GM12878 (cell line): ENCODE measurements at regions not wholly inside any gene's neighbourhood (a gene's known extent, or its start where the extent isn't known, plus 50 kb on each side); places are given as distances from the start of the nearest gene placed in this dataset.

ENCODE experiments used
- ATAC-seq: fragments of 200-7000 bp; cut with Tn5 transposase; 3 replicates; pipeline ENCODE4 v1.9.1; 2020; ENCODE audit warnings: mild to moderate bottlenecking, moderate library complexity
- BruUV-seq: library from RNA; stranded (reverse); fragments of 400-500 nt; replicated peaks from 2 replicates; lab custom pipeline; 2021; lab: Mats Ljungman, UMichigan
- CTCF ChIA-PET: fragments of 300-600 bp; sonication (Branson Sonifier 250); formaldehyde crosslinking; extraction: SDS; loops from one replicate; lab custom pipeline; 2021; ENCODE audit warnings: inconsistent platforms; lab: Yijun Ruan, JAX
- POLR2A ChIA-PET: fragments of 350-600 bp; formaldehyde crosslinking; extraction: SDS; loops from one replicate; lab custom pipeline; 2021; ENCODE audit warnings: inconsistent platforms; lab: Charles Lee
- RAD21 ChIA-PET: fragments of 300-600 bp; sonication (Branson Sonifier 250); formaldehyde crosslinking; loops from one replicate; lab custom pipeline; 2023; ENCODE audit warnings: antibody characterized with exemption; ENCODE audit not compliant: unreplicated experiment; lab: Charles Lee
- SMC1A ChIA-PET: fragments of 300-600 bp; sonication (Branson Sonifier 250); formaldehyde crosslinking; loops from one replicate; lab custom pipeline; 2023; ENCODE audit not compliant: unreplicated experiment, uncharacterized antibody; lab: Charles Lee
- DNase-seq: peaks from one replicate; pipeline ENCODE4 v3.0.0-alpha.2; 2011; ENCODE audit warnings: low read depth, low spot score
- FAIRE-seq: peaks from 3 replicates; lab custom pipeline; 2011; peaks lifted over from hg19 to GRCh38; lab: Jason Lieb, UNC
- H2AFZ ChIP-seq: 2 replicates; pipeline ENCODE4 v1.6.0; 2011; ENCODE audit warnings: low read depth, low read length, control low read depth; ENCODE audit not compliant: control insufficient read depth
- H3K27ac ChIP-seq: 2 replicates; pipeline ENCODE4 v1.5.1; 2011; ENCODE audit warnings: control low read depth; ENCODE audit not compliant: control insufficient read depth, insufficient read depth
- H3K27me3 ChIP-seq, 2 experiments: replicated peaks in 1 of 2; 2 replicates each; pipeline versions ENCODE4 v1.6.0 to v1.6.1; 2011; ENCODE audit warnings: low read length in 1 of 2; ENCODE audit not compliant: control insufficient read depth in 2 of 2, insufficient read depth in 2 of 2
- H3K36me3 ChIP-seq, 2 experiments: 2 replicates each; pipeline ENCODE4 v1.5.1; 2011; ENCODE audit warnings: low read length in 1 of 2; ENCODE audit not compliant: control insufficient read depth in 2 of 2, insufficient read depth in 2 of 2
- H3K4me1 ChIP-seq: 2 replicates; pipeline ENCODE4 v1.6.1; 2011; ENCODE audit warnings: mild to moderate bottlenecking, low read length, moderate library complexity, mixed read lengths; ENCODE audit not compliant: control insufficient read depth, insufficient read depth
- H3K4me2 ChIP-seq: 2 replicates; pipeline ENCODE4 v1.6.0; 2011; ENCODE audit warnings: control low read depth; ENCODE audit not compliant: control insufficient read depth, insufficient read depth
- H3K4me3 ChIP-seq: fragments of 200-600 bp; sonication (generic); 2 replicates; pipeline ENCODE4 v1.5.1; 2016
- H3K79me2 ChIP-seq: 2 replicates; pipeline ENCODE4 v1.6.0; 2011; ENCODE audit warnings: low read length; ENCODE audit not compliant: control insufficient read depth, insufficient read depth
- H3K9ac ChIP-seq: 2 replicates; pipeline ENCODE4 v1.8.0; 2011; ENCODE audit warnings: low read length, control low read depth, mixed read lengths; ENCODE audit not compliant: control insufficient read depth, insufficient read depth
- H3K9me3 ChIP-seq: replicated peaks from 3 replicates; pipeline ENCODE4 v1.5.1; 2011; ENCODE audit warnings: mild to moderate bottlenecking, low read length; ENCODE audit not compliant: control insufficient read depth, insufficient read depth
- H4K20me1 ChIP-seq: 2 replicates; pipeline ENCODE4 v1.6.0; 2011; ENCODE audit not compliant: control insufficient read depth, insufficient read depth
- CUX1 ChIP-seq: IDR thresholded peaks from 2 replicates; pipeline ENCODE4 v1.6.1; 2012; ENCODE audit warnings: improper control_type of control experiment, low read depth, low read length; ENCODE audit not compliant: insufficient replicate concordance
- EGR1 ChIP-seq, 2 experiments: IDR thresholded peaks; 1 replicate in 1 of 2; 2 replicates in 1 of 2; pipeline ENCODE4 v1.6.1; 2011 to 2012; ENCODE audit warnings: low read depth in 2 of 2, low read length in 2 of 2, borderline replicate concordance in 1 of 2, mild to moderate bottlenecking in 1 of 2, moderate library complexity in 1 of 2
- EP300 ChIP-seq, 2 experiments: fragments of 150-350 bp in 1 of 2; IDR thresholded peaks; 2 replicates each; pipeline ENCODE4 v1.6.1; 2011 to 2012; ENCODE audit warnings: low read depth in 2 of 2, low read length in 2 of 2, borderline replicate concordance in 1 of 2, improper control_type of control experiment in 1 of 2, inconsistent platforms in 1 of 2; ENCODE audit not compliant: control insufficient read depth in 1 of 2
- IKZF2 ChIP-seq, 2 experiments: fragments of 450-650 bp; IDR thresholded peaks; 2 replicates each; pipeline ENCODE4 v1.6.1; 2017; ENCODE audit warnings: mild to moderate bottlenecking in 2 of 2, moderate library complexity in 2 of 2
- IRF3 ChIP-seq: fragments of 450-650 bp; IDR thresholded peaks from 2 replicates; pipeline ENCODE4 v1.6.1; 2014; ENCODE audit warnings: mild to moderate bottlenecking
- MLLT1 ChIP-seq: fragments of 450-650 bp; IDR thresholded peaks from 2 replicates; pipeline ENCODE4 v1.6.1; 2016; ENCODE audit warnings: mild to moderate bottlenecking
- MXI1 ChIP-seq: fragments of 150-350 bp; IDR thresholded peaks from 2 replicates; pipeline ENCODE4 v1.6.1; 2011; ENCODE audit warnings: low read depth, mild to moderate bottlenecking, inconsistent platforms, low read length, improper control_type of control experiment
- NFYB ChIP-seq: IDR thresholded peaks from 2 replicates; pipeline ENCODE4 v1.6.1; 2011; ENCODE audit warnings: low read depth, mild to moderate bottlenecking, low read length, improper control_type of control experiment, moderate library complexity; ENCODE audit not compliant: insufficient read depth
- NKRF ChIP-seq: fragments of 450-650 bp; conservative IDR thresholded peaks from 2 replicates; pipeline ENCODE4 v1.6.1; 2017; ENCODE audit warnings: mild to moderate bottlenecking, moderate library complexity
- RB1 ChIP-seq: fragments of 450-650 bp; formaldehyde crosslinking; IDR thresholded peaks from 2 replicates; pipeline ENCODE4 v1.6.1; 2017; ENCODE audit warnings: mild to moderate bottlenecking, borderline replicate concordance
- RELA ChIP-seq: fragments of 450-650 bp; IDR thresholded peaks from 2 replicates; pipeline ENCODE4 v1.8.0; 2014; ENCODE audit warnings: borderline replicate concordance; ENCODE audit not compliant: partially characterized antibody
- SMAD1 ChIP-seq: fragments of 450-650 bp; IDR thresholded peaks from 2 replicates; pipeline ENCODE4 v1.6.1; 2018; ENCODE audit warnings: mild to moderate bottlenecking, low read depth; ENCODE audit not compliant: partially characterized antibody
- STAT1 ChIP-seq: fragments of 450-650 bp; conservative IDR thresholded peaks from 2 replicates; pipeline ENCODE4 v1.6.1; 2014; ENCODE audit warnings: antibody characterized with exemption, mild to moderate bottlenecking
- TCF3 ChIP-seq: IDR thresholded peaks from 2 replicates; pipeline ENCODE4 v1.6.1; 2012; ENCODE audit warnings: low read depth, mild to moderate bottlenecking, low read length, borderline replicate concordance; ENCODE audit not compliant: insufficient read depth
- WGBS: methylation state at CpG from one replicate; pipeline ENCODE4 v1.1.6; 2016; ENCODE audit warnings: low lambda C conversion rate; ENCODE audit not compliant: insufficient replicate concordance, insufficient coverage; ENCODE audit errors: missing lambda C conversion rate; 5-methylcytosine and 5-hydroxymethylcytosine counted together
- in situ Hi-C: fragments of 300-500 bp; cut with MboI; formaldehyde crosslinking; loops from 9 replicates; pipeline ENCODE4 v1.14.3; 2018; ENCODE audit warnings: mixed read lengths
- intact Hi-C: fragments of 100-400 bp; cut with micrococcal nuclease; formaldehyde crosslinking; loops from one replicate; pipeline ENCODE4 v1.14.2; 2022; ENCODE audit not compliant: unreplicated experiment

- ChIA-PET SMC1A (no interaction called here), CTCF (interaction anchor here (1.3 kb wide), 1 partner anchor 28 kb away, joined by 3 read pairs; no protein-coding TSS in a partner anchor), POLR2A (no interaction called here), RAD21 (no interaction called here)
- no peak overlapping the region for H3K4me2 ChIP-seq
- ATAC-seq (no peak), DNase-seq (no peak), FAIRE-seq (no peak)
- WGBS, result 0% methylated on average over 1 of the region's 1 CpG
- in situ Hi-C loops (no loop called here), intact Hi-C loops (no loop called here)
- no peaks in the 10 kb centered on the region for H3K27me3 ChIP-seq
- H3K36me3 ChIP-seq, result no peaks in the 10 kb centered on the region
- H3K27ac ChIP-seq, result no peak overlapping the region
- H3K4me3 ChIP-seq, result no peak overlapping the region
- no peak overlapping the region for H2AFZ ChIP-seq
- no peaks in the 10 kb centered on the region for H4K20me1 ChIP-seq
- TF ChIP-seq NFYB (no peak), EGR1 (IDR thresholded peaks at IDR 0.05; ENCODE audit: borderline replicate concordance in 1 of 2, low read depth in 2 of 2, low read length in 2 of 2) (no peak), CUX1 (no peak), RELA (no peak), STAT1 (no peak), MLLT1 (no peak), IRF3 (no peak), EP300 (IDR thresholded peaks at IDR 0.05; ENCODE audit: borderline replicate concordance in 1 of 2, control insufficient read depth in 1 of 2, low read depth in 2 of 2, low read length in 2 of 2) (no peak), MXI1 (no peak), IKZF2 (IDR thresholded peaks at IDR 0.05) (no peak), NKRF (no peak), RB1 (no peak), TCF3 (no peak), SMAD1 (no peak)
- no peak overlapping the region for H3K9ac ChIP-seq
- H3K9me3 ChIP-seq, result no peaks in the 10 kb centered on the region
- no TSS peak for BruUV-seq
- H3K79me2 ChIP-seq, result no peaks in the 10 kb centered on the region
- H3K4me1 ChIP-seq, result no peaks in the 10 kb centered on the region
Observed at GRCh38 chr18:70754486-70754885, 465.6 kb downstream of the SOCS6 start.
